AG04449 (cell line): ENCODE measurements at regions not wholly inside any gene's neighbourhood (a gene's known extent, or its start where the extent isn't known, plus 50 kb on each side); places are given as distances from the start of the nearest gene placed in this dataset.

ENCODE experiments used
- CTCF ChIA-PET: fragments of 350-600 bp; formaldehyde crosslinking; extraction: SDS; loops from one replicate; lab custom pipeline; 2021; ENCODE audit warnings: antibody characterized with exemption; lab: Yijun Ruan, JAX
- POLR2A ChIA-PET: fragments of 400-600, 350-600 bp; formaldehyde crosslinking; extraction: SDS; loops from one replicate; lab custom pipeline; 2020; ENCODE audit warnings: antibody characterized with exemption, inconsistent platforms; lab: Yijun Ruan, JAX
- DNase-seq: peaks from one replicate; pipeline ENCODE4 v3.0.0-alpha.2; 2010; ENCODE audit warnings: low read depth, low spot score
- H3K4me3 ChIP-seq: 2 replicates; pipeline ENCODE4 v1.5.1; 2011; ENCODE audit warnings: low read depth, mild to moderate bottlenecking, control low read depth, low read length
- TF ChIP-seq, protein P1 (sequence below): IDR thresholded peaks from one replicate; pipeline ENCODE4 v1.5.1; 2011; ENCODE audit warnings: mild to moderate bottlenecking, moderate library complexity, low read length, control low read depth, inconsistent platforms; ENCODE audit not compliant: insufficient read depth; ENCODE audit errors: missing control alignments

DNA sequence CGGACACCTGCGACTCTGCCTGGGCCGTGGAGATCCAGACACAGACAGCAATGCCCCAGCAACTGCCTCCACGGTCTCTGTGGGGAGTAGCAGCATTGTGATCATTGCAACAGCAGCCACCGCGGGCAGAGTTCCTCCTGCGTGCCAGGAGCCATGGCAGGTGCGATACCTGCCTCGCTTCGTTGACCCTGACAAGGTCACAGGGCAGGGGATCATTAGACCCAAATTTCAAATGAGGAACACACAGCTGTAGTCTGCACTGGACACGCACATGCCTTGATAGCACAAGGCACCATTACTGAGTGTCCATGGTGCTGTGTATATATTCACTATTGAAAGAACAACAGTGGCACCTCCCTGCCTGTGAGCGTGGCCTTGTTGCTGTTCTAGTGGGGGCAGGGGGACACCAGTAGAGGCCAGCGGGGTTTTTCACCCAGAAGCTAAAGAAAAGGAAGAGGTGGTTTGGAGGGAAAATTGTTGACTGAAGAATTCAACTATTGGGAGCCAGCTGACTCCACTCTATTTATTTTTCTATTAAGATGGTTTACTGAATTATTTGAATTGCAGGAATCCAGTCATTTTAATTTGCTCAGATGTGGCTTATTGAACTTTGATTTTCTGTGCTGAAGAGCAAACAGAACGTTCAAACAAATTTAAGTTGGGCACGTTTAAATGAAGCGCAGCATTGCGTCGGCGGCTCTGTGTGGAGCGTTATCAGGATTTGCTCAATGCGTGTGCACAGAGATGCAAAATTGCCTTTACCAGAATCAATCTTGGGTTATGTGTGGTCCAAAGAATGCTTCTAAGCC is 60.2 kb upstream of the RPS6KA2 start:
- ChIA-PET CTCF (interaction anchor here (1.4 kb wide), 1 partner anchor 9 kb away, joined by 3 read pairs; no protein-coding TSS in a partner anchor), POLR2A (no interaction called here)
- TF ChIP-seq, protein P1, sequence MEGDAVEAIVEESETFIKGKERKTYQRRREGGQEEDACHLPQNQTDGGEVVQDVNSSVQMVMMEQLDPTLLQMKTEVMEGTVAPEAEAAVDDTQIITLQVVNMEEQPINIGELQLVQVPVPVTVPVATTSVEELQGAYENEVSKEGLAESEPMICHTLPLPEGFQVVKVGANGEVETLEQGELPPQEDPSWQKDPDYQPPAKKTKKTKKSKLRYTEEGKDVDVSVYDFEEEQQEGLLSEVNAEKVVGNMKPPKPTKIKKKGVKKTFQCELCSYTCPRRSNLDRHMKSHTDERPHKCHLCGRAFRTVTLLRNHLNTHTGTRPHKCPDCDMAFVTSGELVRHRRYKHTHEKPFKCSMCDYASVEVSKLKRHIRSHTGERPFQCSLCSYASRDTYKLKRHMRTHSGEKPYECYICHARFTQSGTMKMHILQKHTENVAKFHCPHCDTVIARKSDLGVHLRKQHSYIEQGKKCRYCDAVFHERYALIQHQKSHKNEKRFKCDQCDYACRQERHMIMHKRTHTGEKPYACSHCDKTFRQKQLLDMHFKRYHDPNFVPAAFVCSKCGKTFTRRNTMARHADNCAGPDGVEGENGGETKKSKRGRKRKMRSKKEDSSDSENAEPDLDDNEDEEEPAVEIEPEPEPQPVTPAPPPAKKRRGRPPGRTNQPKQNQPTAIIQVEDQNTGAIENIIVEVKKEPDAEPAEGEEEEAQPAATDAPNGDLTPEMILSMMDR: no peak
- no peak for DNase-seq
- no peak overlapping the region for H3K4me3 ChIP-seq

DNA sequence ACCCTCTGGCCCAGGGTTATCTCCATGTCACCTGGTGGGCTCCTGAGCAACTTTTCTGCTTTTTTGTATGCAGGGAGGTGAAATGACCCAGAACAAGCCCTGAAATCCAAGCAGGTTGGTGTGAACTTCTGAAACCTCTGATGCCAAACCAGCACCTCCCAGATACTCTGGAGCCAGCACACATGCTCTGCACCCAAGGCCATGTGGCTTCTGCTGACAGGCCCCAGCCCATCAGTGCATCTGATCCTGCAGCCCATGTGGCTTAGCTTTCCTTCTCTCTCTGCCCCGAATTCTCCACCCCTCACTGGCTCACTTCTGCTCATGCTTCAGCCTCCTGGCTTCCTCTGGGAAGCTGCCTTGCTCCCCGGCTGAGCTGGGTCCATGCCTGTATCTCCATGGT is 59.3 kb upstream of the RPS6KA2 start:
- no peak for DNase-seq
- TF ChIP-seq, protein P1: no peak
- POLR2A ChIA-PET: no interaction called here
- H3K4me3 ChIP-seq: no peak overlapping the region
- CTCF ChIA-PET: interaction anchor here (1.4 kb wide), 1 partner anchor 8 kb away, joined by 3 read pairs; no protein-coding TSS in a partner anchor

DNA sequence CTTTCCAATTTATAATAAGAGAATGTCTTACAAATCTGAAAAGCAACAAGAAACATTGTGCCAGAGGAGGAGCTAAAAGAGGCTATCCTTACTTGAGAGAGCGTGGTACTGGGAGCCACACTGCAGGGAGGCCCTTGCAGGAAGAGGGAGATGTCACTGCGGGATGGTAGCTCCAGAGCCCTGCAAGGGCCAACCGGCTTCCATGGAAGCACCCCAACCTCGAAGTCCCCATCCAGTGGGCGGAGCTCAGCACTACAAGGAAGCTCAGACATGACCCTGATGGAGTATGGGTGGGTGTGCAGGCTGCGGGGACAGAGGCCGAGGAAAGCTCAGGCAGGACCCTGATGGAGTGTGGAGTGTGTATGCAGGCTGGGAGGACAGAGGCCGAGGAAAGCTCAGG is 57.8 kb upstream of the RPS6KA2 start:
- TF ChIP-seq, protein P1: no peak
- POLR2A ChIA-PET: no interaction called here
- no peak overlapping the region for H3K4me3 ChIP-seq
- no peak for DNase-seq
- CTCF ChIA-PET: no interaction called here

DNA sequence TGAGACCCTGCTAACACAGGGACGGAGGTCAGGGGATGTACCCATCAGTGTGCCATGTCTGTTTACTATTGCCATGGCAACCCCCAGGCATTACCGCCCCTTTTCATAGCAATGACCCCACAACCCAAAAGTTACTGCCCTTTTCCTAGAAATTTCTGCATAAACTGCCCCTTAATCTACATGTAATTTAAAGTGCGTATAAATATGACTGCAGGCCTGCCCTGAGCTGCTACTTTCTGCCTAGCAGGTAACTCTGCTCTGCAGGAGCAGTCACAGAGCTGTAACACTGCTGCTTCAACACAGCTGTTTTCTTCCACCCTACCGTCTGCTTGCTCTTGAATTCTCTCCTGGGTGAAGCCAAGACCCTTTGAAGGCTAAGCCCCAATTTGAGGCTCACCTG is 57.1 kb upstream of the RPS6KA2 start:
- H3K4me3 ChIP-seq: no peak overlapping the region
- POLR2A ChIA-PET: no interaction called here
- DNase-seq: no peak
- TF ChIP-seq, protein P1: no peak
- CTCF ChIA-PET: no interaction called here

DNA sequence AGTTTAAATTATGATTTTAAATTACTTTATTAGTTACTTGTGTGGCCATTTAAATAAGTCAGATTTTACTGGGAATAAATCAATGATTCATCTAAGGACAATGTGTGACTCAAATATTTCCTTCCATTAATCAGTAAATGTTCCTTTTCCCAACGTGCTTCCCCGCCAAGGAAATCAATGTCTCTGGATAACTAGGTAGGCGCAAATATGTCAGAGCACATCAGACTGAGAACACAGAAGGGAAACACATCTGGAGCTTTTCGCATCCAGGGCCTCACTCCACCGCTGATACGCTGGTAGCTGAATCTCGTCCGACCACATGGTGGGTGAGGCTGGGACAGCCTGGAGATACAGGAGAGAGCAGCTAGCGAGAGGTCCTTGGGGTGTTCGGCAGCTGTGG is 56.4 kb upstream of the RPS6KA2 start:
- POLR2A ChIA-PET: no interaction called here
- CTCF ChIA-PET: no interaction called here
- TF ChIP-seq, protein P1: no peak
- H3K4me3 ChIP-seq: no peak overlapping the region
- DNase-seq: no peak

DNA sequence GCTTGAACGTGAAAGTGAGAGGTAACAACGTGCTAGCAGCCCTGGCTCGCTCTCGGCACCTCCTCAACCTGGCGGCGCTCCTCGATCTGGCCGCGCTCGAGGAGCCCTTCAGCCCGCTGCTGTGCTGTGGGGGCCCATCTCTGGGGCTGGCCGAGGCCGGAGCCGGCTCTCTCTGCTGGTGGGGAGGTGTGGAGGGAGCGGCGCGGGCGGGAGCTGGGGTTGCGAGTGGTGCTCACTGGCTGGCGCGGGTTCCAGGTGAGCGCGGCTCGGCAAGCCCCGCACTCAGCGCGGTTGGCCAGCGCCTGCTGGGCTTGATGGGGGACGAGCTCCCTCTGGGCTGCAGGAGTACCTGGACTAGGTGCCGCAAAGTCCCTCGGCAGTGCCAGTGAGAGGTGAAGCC is 52.5 kb upstream of the RPS6KA2 start:
- no peak overlapping the region for H3K4me3 ChIP-seq
- TF ChIP-seq, protein P1: no peak
- ChIA-PET CTCF (interaction anchor here (1.6 kb wide), 1 partner anchor 22 kb away, joined by 3 read pairs; no protein-coding TSS in a partner anchor), POLR2A (no interaction called here)
- no peak for DNase-seq
